GM12873 (cell line): ENCODE measurements at regions not wholly inside any gene's neighbourhood (a gene's known extent, or its start where the extent isn't known, plus 50 kb on each side); places are given as distances from the start of the nearest gene placed in this dataset.

Experiments used
- TF ChIP-seq, protein P1 (sequence below): IDR thresholded peaks from 2 replicates; pipeline ENCODE4 v1.5.1; 2012; ENCODE audit warnings: low read depth, mild to moderate bottlenecking, moderate library complexity, low read length, control low read depth; ENCODE audit not compliant: insufficient read depth; ENCODE audit errors: missing control alignments

DNA sequence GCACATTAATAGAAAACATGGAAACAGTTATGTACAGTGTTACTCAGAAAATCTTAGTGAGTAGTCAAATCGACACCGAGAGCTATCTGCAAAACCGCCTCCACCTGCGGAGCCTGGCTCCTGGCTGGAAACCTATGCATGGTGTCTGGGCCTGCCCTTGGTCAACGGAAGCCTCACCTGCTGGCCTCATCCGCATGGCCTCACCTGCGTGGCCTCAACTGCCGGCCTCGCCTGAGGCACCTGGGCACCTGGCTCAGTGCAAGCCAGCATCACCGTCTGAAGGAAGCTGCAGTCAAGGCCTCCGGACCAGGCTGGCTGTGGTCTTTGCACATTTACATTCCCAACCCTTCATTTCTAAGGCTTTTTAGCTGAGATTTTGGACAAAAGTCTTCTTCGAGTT lies 352.1 kb downstream of the POM121L12 start:
- TF ChIP-seq, protein P1, sequence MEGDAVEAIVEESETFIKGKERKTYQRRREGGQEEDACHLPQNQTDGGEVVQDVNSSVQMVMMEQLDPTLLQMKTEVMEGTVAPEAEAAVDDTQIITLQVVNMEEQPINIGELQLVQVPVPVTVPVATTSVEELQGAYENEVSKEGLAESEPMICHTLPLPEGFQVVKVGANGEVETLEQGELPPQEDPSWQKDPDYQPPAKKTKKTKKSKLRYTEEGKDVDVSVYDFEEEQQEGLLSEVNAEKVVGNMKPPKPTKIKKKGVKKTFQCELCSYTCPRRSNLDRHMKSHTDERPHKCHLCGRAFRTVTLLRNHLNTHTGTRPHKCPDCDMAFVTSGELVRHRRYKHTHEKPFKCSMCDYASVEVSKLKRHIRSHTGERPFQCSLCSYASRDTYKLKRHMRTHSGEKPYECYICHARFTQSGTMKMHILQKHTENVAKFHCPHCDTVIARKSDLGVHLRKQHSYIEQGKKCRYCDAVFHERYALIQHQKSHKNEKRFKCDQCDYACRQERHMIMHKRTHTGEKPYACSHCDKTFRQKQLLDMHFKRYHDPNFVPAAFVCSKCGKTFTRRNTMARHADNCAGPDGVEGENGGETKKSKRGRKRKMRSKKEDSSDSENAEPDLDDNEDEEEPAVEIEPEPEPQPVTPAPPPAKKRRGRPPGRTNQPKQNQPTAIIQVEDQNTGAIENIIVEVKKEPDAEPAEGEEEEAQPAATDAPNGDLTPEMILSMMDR, result no peak

DNA sequence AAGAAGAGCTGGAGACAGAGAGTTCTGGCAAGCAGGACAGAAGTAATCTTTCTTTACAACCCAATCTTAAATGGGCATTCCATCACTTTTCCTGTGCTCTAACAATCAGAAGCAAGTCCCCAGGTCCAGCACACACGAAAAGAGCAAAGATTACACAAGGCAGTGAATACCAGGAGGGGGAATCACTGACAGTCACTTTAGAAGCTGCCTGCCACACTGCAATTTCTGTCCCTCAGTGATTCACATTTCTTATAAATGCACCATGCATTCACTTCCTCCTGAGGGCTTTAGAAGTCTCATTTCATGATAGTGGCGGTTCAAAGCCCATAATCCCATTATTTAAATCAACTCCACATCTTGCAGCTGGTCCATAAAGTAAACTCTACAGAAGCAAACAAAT lies 362.5 kb downstream of the POM121L12 start:
- TF ChIP-seq, protein P1, result no peak

DNA sequence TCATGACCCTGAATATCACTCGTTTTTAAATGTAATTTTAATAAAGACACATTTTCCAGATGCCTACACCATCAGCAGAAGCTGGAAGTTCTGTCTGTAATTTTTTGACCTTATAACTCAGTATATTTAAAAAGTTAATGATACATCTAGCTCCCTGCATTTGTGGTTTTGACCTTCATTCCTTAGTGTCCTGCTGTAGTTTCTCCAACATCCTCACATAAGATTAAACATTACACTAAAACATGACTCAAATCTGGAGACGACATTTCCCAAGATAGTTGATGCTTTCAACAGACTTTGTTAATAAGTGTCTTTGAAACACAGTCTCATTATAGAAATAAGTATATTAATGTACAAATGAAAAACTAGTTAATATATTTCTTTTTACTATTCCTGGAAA lies 363.1 kb downstream of the POM121L12 start:
- TF ChIP-seq, protein P1, result no peak

DNA sequence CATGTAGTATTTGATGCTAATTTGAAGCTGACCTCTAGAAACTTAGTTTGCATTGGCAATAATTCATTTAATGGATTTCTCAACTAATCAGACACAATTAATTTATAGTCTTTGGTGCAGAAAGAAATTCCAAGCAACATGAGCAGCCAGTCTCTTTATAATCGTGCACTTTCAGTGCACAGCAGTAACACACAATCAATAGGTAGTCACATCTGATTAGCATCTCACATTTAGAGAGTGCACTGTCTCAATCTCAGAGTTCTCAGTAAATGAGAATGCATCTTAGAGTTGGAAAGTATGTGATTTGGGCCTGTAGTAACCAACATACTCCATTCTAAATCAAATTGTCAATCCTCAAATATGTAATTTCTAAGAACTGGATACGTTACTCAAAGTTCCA lies 377.6 kb downstream of the POM121L12 start:
- TF ChIP-seq, protein P1, result no peak

DNA sequence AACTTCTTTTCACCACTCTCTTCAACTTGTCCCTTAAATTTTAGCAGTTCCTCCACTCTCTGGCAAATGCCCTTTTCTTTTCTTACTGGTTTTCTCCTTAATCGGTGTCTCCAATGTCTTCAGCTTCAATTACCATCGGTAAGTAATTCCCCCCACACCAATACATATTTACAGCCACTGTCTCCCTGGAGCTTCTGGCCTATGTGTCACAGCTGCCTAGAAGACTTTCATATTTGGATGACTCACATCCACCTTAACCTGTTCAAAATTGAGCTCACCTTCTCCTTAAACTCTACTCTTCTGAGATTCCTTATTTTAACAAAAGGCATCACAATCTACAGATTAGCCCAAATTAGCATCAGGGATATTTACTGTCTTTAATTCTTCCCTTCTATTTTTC lies 380.4 kb downstream of the POM121L12 start:
- TF ChIP-seq, protein P1, result no peak

DNA sequence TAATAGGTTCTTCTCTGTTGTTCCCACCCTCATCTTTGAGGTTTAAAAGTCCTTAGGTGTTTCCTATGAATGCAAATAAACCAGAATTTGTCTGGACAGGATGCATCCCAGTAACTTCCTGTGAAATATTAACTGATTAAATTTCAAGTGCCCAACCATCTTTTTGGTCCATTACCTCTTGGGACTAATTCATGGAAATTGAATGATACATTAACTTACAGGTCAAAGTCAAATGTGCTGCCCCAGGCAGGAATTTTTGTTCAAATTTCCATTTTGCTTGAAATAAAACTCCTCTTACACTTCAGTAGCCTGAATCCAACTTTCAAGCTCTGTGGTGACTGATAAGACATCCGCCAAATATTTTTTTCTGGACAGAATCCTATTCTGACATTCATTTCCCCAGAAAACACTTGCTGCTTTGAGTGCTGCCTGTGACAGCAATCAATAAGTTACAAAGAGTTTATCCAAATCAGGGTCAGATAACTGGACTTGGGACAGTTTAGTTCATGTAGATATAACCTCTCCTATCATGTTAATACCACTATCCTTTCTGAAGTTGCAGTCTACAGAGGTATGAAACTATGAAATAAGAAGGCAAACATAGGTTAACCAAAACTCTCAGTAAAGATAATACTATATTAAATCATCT lies 383.5 kb downstream of the POM121L12 start:
- TF ChIP-seq, protein P1, result no peak

DNA sequence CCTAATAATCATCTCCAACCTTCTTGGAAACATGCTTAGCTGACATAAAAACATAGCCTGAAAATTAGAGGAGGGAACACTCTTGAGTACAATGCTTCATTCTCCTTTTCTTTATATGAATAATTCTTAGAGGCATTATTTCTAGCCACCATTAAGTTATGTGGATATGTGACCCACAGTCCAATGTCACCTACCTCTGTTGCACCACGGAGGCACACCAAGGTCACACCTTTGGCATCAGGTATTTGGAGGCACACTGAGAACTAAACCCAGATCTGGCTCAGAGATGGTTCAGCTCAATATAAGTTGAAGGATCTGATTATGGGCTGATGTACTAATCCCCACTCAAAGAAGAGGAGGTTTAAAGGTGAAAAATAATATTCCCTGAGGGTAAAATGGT lies 385.1 kb downstream of the POM121L12 start:
- TF ChIP-seq, protein P1, result no peak
